Activated naive CD8-positive, alpha-beta T cell treated with anti-CD3 and anti-CD28 coated beads, Interleukin-2, amount 50 U/mL, for 24 hours (primary cell): ENCODE measurements at regions not wholly inside any gene's neighbourhood (a gene's known extent, or its start where the extent isn't known, plus 50 kb on each side); places are given as distances from the start of the nearest gene placed in this dataset.

Experiments used
- ATAC-seq: fragments of 150-1000 bp; cut with Tn5 transposase; one replicate; pipeline ENCODE4 v1.10.0; 2021
- DNase-seq: peaks from one replicate; pipeline ENCODE4 v3.0.0; 2021
- H3K27ac Mint-ChIP-seq: one replicate; pipeline ENCODE4 v1.8.0; 2021; ENCODE audit warnings: mild to moderate bottlenecking, mixed read lengths
- H3K27me3 Mint-ChIP-seq: one replicate; pipeline ENCODE4 v1.8.0; 2021; ENCODE audit warnings: mixed read lengths
- H3K36me3 Mint-ChIP-seq: one replicate; pipeline ENCODE4 v1.8.0; 2021; ENCODE audit warnings: low read depth, mixed read lengths
- H3K4me1 Mint-ChIP-seq: one replicate; pipeline ENCODE4 v1.8.0; 2021; ENCODE audit warnings: mixed read lengths
- H3K4me3 Mint-ChIP-seq: one replicate; pipeline ENCODE4 v1.8.0; 2021; ENCODE audit warnings: mild to moderate bottlenecking, moderate library complexity, mixed read lengths
- H3K9me3 Mint-ChIP-seq: one replicate; pipeline ENCODE4 v1.8.0; 2021; ENCODE audit warnings: mixed read lengths

GRCh38 chrY:7951187-7951852 lies 1039.8 kb upstream of the AMELY start:
- ATAC-seq (no peak), DNase-seq (no peak)
- Mint-ChIP-seq H3K4me1 (no peaks in the 10 kb centered on the region), H3K27ac (no peak overlapping the region), H3K27me3 (no peaks in the 10 kb centered on the region), H3K9me3 (no peaks in the 10 kb centered on the region), H3K36me3 (no peaks in the 10 kb centered on the region), H3K4me3 (no peak overlapping the region)

DNA sequence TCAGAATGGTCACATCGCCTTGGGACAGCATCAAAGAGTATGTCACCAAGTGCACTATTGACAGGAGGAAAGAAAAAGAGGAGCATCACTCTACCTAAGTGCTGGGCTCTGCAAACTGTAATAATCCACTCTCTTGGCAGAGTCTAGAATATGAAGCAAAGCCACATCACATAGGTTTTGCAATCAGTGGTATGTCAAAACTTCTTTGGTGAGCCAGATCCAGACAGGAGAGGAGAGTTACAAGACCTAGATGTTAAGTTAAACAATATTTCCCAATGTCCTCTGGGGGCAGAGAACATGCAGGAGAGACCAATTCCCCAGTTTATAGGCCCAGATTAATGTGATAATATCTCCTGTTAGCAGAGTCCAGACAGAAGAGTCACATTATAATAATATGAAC lies 1032.6 kb upstream of the AMELY start:
- H3K36me3 Mint-ChIP-seq = no peaks in the 10 kb centered on the region
- H3K4me3 Mint-ChIP-seq = no peak overlapping the region
- no peaks in the 10 kb centered on the region for H3K27me3 Mint-ChIP-seq
- no peaks in the 10 kb centered on the region for H3K9me3 Mint-ChIP-seq
- ATAC-seq (no peak), DNase-seq (no peak)
- H3K4me1 Mint-ChIP-seq = no peaks in the 10 kb centered on the region
- no peak overlapping the region for H3K27ac Mint-ChIP-seq

DNA sequence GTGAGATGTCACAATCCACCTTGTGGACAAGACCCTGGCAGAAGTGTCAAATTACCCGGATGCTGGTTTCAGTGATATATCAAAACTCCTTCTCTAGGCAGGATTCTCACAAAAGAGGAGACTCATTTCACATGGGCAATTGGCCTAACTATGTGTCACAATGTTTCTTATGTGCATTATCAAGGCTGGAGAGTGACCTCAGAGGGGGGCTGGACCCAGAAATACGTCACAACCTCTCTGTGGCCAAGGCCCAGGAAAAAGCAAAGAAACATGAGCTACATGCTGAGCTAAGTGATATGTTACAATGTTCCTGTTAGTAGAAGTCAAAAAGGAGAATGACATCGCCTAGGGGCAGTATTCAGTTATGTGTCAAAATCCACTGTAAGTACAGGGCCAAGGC lies 1031.2 kb upstream of the AMELY start:
- Mint-ChIP-seq H3K9me3 (no peaks in the 10 kb centered on the region), H3K27me3 (no peaks in the 10 kb centered on the region), H3K27ac (no peak overlapping the region), H3K4me1 (no peaks in the 10 kb centered on the region), H3K4me3 (no peak overlapping the region), H3K36me3 (no peaks in the 10 kb centered on the region)
- ATAC-seq (no peak), DNase-seq (no peak)

DNA sequence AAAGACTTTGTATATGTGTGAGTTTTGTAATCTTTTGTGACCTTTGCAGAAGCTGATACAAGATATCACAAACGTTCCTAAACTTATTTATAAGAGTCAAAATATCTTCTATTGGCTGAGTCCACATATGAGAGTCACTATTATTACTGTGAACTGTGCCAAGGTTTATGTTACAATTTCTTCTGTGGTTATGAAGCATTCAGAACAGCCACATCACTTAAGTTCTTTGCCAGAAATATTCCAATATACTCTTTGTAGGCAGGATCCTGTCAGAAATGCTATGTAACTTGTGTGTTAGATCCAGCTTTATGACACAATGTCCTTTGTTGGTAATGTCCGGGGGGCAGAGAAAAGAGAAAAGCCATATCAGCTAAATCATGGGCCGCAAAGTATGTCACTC lies 1030.3 kb upstream of the AMELY start:
- Mint-ChIP-seq H3K36me3 (no peaks in the 10 kb centered on the region), H3K4me1 (no peaks in the 10 kb centered on the region), H3K9me3 (no peaks in the 10 kb centered on the region), H3K27ac (no peak overlapping the region), H3K4me3 (no peak overlapping the region), H3K27me3 (no peaks in the 10 kb centered on the region)
- no peak for DNase-seq
- ATAC-seq = no peak

GRCh38 chrY:7938982-7939718 lies 1027.6 kb upstream of the AMELY start:
- Mint-ChIP-seq H3K4me1 (no peaks in the 10 kb centered on the region), H3K27ac (no peak overlapping the region), H3K27me3 (no peaks in the 10 kb centered on the region), H3K9me3 (no peaks in the 10 kb centered on the region), H3K36me3 (no peaks in the 10 kb centered on the region), H3K4me3 (no peak overlapping the region)
- ATAC-seq (no peak), DNase-seq (no peak)

DNA sequence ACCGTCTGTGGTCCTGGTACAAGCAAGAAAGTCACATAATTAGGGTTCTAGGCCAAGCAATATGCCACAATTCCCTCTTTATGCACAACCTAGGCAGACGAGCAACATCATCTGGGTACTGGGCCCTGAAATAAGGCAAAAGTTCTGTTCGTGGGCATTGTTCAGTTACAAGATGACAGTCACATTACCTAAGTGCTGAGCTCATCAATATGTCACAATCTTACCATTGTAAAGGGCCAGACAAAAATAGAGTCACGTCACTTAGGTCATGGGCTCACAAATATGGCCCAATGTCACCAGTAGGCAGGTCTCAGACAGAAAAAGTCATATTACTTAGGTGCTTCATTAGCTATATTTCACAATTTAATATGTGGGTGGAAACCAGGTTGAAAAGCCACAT lies 1025.3 kb upstream of the AMELY start:
- Mint-ChIP-seq H3K4me1 (no peaks in the 10 kb centered on the region), H3K9me3 (no peaks in the 10 kb centered on the region), H3K4me3 (no peak overlapping the region), H3K36me3 (no peaks in the 10 kb centered on the region), H3K27me3 (no peaks in the 10 kb centered on the region), H3K27ac (no peak overlapping the region)
- no peak for DNase-seq
- no peak for ATAC-seq

- DNase-seq = no peak
- no peak overlapping the region for H3K27ac Mint-ChIP-seq
- no peaks in the 10 kb centered on the region for H3K4me1 Mint-ChIP-seq
- H3K36me3 Mint-ChIP-seq = no peaks in the 10 kb centered on the region
- ATAC-seq = no peak
- H3K4me3 Mint-ChIP-seq = no peak overlapping the region
- H3K27me3 Mint-ChIP-seq = no peaks in the 10 kb centered on the region
- H3K9me3 Mint-ChIP-seq = no peaks in the 10 kb centered on the region
These were observed 1024.5 kb upstream of the AMELY start for GRCh38 chrY:7936046-7936445.

GRCh38 chrY:7935606-7936005 lies 1024.1 kb upstream of the AMELY start:
- Mint-ChIP-seq H3K27ac (no peak overlapping the region), H3K27me3 (no peaks in the 10 kb centered on the region), H3K9me3 (no peaks in the 10 kb centered on the region), H3K36me3 (no peaks in the 10 kb centered on the region), H3K4me3 (no peak overlapping the region), H3K4me1 (no peaks in the 10 kb centered on the region)
- ATAC-seq (no peak), DNase-seq (no peak)

DNA sequence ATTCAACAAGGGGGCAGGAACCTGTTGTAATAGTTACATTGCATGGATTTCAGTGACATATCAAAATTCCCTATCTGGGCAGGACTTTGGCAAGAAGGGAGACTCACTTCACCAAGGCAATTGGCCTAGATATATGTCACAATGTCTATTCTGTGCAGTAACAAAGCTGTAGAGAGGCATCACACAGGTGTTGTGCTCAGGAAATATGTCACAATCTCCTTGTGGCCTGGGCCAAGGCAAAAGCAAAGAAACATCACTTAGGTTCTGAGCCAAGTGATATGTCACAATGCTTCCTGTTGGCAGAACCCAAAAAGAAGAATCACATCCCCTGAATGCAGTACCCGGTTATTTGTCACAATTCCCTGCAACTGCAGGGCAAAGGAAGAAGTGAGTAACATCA lies 1020.9 kb upstream of the AMELY start:
- no peaks in the 10 kb centered on the region for H3K4me1 Mint-ChIP-seq
- H3K9me3 Mint-ChIP-seq = no peaks in the 10 kb centered on the region
- no peak overlapping the region for H3K4me3 Mint-ChIP-seq
- H3K36me3 Mint-ChIP-seq = no peaks in the 10 kb centered on the region
- H3K27me3 Mint-ChIP-seq = no peaks in the 10 kb centered on the region
- DNase-seq = no peak
- H3K27ac Mint-ChIP-seq = no peak overlapping the region
- no peak for ATAC-seq

DNA sequence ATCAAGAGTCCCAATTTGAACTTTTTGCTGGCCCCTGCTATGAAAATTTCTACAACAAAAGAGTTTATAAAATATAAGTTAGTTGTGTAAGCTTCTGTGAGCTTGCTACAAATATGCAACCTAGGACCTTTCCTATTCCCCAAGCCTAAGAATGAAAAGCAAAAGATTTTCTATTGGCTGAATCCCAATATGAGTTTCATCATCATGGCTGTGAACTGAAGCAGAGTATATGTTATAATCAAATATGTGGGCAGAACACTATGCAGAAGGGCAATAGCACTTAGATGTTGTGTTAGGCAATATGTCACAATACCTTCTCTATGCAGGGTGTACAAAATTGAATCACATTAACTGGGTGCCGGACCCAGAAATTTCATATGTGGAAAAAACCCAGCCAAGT lies 1018.3 kb upstream of the AMELY start:
- Mint-ChIP-seq H3K4me1 (no peaks in the 10 kb centered on the region), H3K27me3 (no peaks in the 10 kb centered on the region), H3K27ac (no peak overlapping the region), H3K4me3 (no peak overlapping the region), H3K9me3 (no peaks in the 10 kb centered on the region), H3K36me3 (no peaks in the 10 kb centered on the region)
- DNase-seq (no peak), ATAC-seq (no peak)

- H3K4me1 Mint-ChIP-seq = no peaks in the 10 kb centered on the region
- no peak for DNase-seq
- H3K9me3 Mint-ChIP-seq = no peaks in the 10 kb centered on the region
- no peak overlapping the region for H3K4me3 Mint-ChIP-seq
- no peak overlapping the region for H3K27ac Mint-ChIP-seq
- H3K27me3 Mint-ChIP-seq = no peaks in the 10 kb centered on the region
- H3K36me3 Mint-ChIP-seq = no peaks in the 10 kb centered on the region
- no peak for ATAC-seq
These were observed 1012.5 kb upstream of the AMELY start for GRCh38 chrY:7924059-7924458.

DNA sequence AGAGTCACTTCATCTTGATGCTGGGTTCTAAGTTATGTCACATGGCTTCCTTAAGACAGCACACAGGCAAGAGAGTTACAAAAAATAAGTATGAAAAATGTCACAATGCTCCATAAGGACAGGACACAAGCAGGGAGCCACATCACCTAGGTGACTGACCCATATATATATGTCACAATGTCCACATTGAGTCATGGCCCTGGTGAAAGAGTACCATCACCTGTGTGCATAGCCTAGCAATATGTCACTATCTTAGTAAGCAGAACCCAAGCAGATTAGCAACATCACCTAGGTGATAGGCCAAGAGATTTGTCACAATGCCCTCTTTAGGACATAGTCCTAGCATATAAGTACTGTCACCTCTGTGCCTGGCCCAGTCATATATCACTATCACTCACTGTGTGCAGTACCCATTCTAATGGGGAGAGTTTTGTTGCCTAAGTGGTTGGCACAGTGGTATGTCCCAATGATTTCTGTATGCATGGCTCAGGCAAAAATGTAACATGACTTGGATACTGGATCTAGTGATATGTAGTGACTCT lies 1012.0 kb upstream of the AMELY start:
- ATAC-seq = peak; percentile 43
- H3K4me1 Mint-ChIP-seq = no peaks in the 10 kb centered on the region
- no peaks in the 10 kb centered on the region for H3K27me3 Mint-ChIP-seq
- no peaks in the 10 kb centered on the region for H3K9me3 Mint-ChIP-seq
- DNase-seq = no peak
- no peak overlapping the region for H3K27ac Mint-ChIP-seq
- H3K4me3 Mint-ChIP-seq = no peak overlapping the region
- no peaks in the 10 kb centered on the region for H3K36me3 Mint-ChIP-seq

- no peak for DNase-seq
- Mint-ChIP-seq H3K4me1 (no peaks in the 10 kb centered on the region), H3K27me3 (no peaks in the 10 kb centered on the region), H3K9me3 (no peaks in the 10 kb centered on the region), H3K4me3 (no peak overlapping the region), H3K27ac (no peak overlapping the region), H3K36me3 (no peaks in the 10 kb centered on the region)
- no peak for ATAC-seq
These were observed 1008.8 kb upstream of the AMELY start for GRCh38 chrY:7920382-7920781.

- Mint-ChIP-seq H3K4me1 (no peaks in the 10 kb centered on the region), H3K27me3 (no peaks in the 10 kb centered on the region), H3K36me3 (no peaks in the 10 kb centered on the region), H3K9me3 (no peaks in the 10 kb centered on the region), H3K4me3 (no peak overlapping the region), H3K27ac (no peak overlapping the region)
- DNase-seq (no peak), ATAC-seq (no peak)
These were observed 977.0 kb upstream of the AMELY start for GRCh38 chrY:7888506-7888905.

DNA sequence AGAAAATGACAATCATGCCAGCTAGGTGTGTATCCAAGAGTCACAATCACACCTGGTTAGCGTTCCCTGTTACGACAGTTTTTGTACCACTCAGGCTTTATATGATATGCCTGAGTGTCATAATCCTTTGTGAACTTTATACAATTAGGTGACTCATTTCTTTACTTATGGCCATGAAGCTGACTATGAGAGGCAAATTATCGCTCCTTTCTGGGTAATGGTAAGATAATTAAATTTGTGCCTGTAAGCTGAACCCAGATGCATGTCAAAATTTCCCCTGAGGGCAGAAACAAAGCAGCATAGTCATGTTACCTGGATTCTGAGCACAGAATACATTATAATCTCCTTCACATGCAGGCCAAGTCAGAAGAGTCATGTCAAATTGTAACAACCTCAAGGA lies 970.1 kb upstream of the AMELY start:
- no peak for ATAC-seq
- no peak for DNase-seq
- H3K36me3 Mint-ChIP-seq = no peaks in the 10 kb centered on the region

More for the DNA sequence above, 970.1 kb upstream of the AMELY start:
- Mint-ChIP-seq H3K9me3 (no peaks in the 10 kb centered on the region), H3K4me1 (no peaks in the 10 kb centered on the region), H3K27me3 (no peaks in the 10 kb centered on the region), H3K27ac (no peak overlapping the region), H3K4me3 (no peak overlapping the region)
